HCT116 (cell line): ENCODE measurements at regions not wholly inside any gene's neighbourhood (a gene's known extent, or its start where the extent isn't known, plus 50 kb on each side); places are given as distances from the start of the nearest gene placed in this dataset.

Experiments used
- ATF3 ChIP-seq: IDR thresholded peaks from 2 replicates; pipeline ENCODE4 v1.6.1; 2012
- CEBPB ChIP-seq: IDR thresholded peaks from 2 replicates; pipeline ENCODE4 v1.6.1; 2012; ENCODE audit warnings: low read depth
- EZH2 ChIP-seq: fragments of 200-600 bp; sonication (generic); IDR thresholded peaks from 2 replicates; pipeline ENCODE4 v1.6.1; 2017; ENCODE audit warnings: antibody characterized with exemption, mixed run types
- EZH2phosphoT487 ChIP-seq: fragments of 200-600 bp; IDR thresholded peaks from 2 replicates; pipeline ENCODE4 v1.6.1; 2018; ENCODE audit warnings: antibody characterized with exemption, borderline replicate concordance
- FOSL1 ChIP-seq: IDR thresholded peaks from 2 replicates; pipeline ENCODE4 v1.6.1; 2012; ENCODE audit warnings: low read depth
- POLR2A ChIP-seq: IDR thresholded peaks from 2 replicates; pipeline ENCODE4 v1.7.0; 2011; ENCODE audit warnings: borderline replicate concordance; ENCODE audit not compliant: insufficient read depth, insufficient read length; ENCODE audit errors: extremely low read depth
- POLR2AphosphoS5 ChIP-seq: IDR thresholded peaks from 2 replicates; pipeline ENCODE4 v1.6.1; 2011; ENCODE audit warnings: mild to moderate bottlenecking, low read depth, low read length, moderate library complexity
- RAD21 ChIP-seq: IDR thresholded peaks from 2 replicates; pipeline ENCODE4 v1.6.1; 2012; ENCODE audit warnings: low read depth, mild to moderate bottlenecking
- SIN3A ChIP-seq: IDR thresholded peaks from 2 replicates; pipeline ENCODE4 v1.6.1; 2012; ENCODE audit warnings: low read depth
- ZFX ChIP-seq: fragments of 450-650 bp; IDR thresholded peaks from 2 replicates; pipeline ENCODE4 v1.6.1; 2017
- ZNF274 ChIP-seq: fragments of 200-500 bp; sonication (Bioruptor generic); IDR thresholded peaks from 2 replicates; pipeline ENCODE4 v1.6.1; 2014; ENCODE audit warnings: mild to moderate bottlenecking, low read depth, low read length, inconsistent platforms
- TF ChIP-seq, protein P1 (sequence below), 3 experiments: fragments of 200-600 bp in 1 of 3; sonication (generic) in 1 of 3; IDR thresholded peaks in 2 of 3; conservative IDR thresholded peaks in 1 of 3; 2 replicates each; pipeline ENCODE4 v1.5.1; 2012 to 2017; ENCODE audit warnings: low read depth in 2 of 3, low read length in 2 of 3, antibody characterized with exemption in 1 of 3, borderline replicate concordance in 1 of 3, control low read depth in 1 of 3, mild to moderate bottlenecking in 1 of 3, mixed read lengths in 1 of 3, mixed run types in 1 of 3, moderate library complexity in 1 of 3; ENCODE audit not compliant: insufficient read depth in 1 of 3
- TF ChIP-seq, protein P2 (sequence below): IDR thresholded peaks from 2 replicates; pipeline ENCODE4 v1.6.1; 2012; ENCODE audit warnings: low read depth

GRCh38 chr12:83939718-83940117 is 972.9 kb downstream of the SLC6A15 start:
- TF ChIP-seq EZH2phosphoT487 (no peak), ZNF274 (no peak), EZH2 (no peak), CEBPB (no peak), ATF3 (no peak), RAD21 (no peak), POLR2AphosphoS5 (no peak), ZFX (no peak), SIN3A (no peak), FOSL1 (no peak), POLR2A (no peak)
- TF ChIP-seq, protein P1, sequence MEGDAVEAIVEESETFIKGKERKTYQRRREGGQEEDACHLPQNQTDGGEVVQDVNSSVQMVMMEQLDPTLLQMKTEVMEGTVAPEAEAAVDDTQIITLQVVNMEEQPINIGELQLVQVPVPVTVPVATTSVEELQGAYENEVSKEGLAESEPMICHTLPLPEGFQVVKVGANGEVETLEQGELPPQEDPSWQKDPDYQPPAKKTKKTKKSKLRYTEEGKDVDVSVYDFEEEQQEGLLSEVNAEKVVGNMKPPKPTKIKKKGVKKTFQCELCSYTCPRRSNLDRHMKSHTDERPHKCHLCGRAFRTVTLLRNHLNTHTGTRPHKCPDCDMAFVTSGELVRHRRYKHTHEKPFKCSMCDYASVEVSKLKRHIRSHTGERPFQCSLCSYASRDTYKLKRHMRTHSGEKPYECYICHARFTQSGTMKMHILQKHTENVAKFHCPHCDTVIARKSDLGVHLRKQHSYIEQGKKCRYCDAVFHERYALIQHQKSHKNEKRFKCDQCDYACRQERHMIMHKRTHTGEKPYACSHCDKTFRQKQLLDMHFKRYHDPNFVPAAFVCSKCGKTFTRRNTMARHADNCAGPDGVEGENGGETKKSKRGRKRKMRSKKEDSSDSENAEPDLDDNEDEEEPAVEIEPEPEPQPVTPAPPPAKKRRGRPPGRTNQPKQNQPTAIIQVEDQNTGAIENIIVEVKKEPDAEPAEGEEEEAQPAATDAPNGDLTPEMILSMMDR (IDR thresholded peaks at IDR 0.05 in 2 of 3, conservative IDR thresholded peaks at IDR 0.05 in 1 of 3; ENCODE audit: borderline replicate concordance in 1 of 3, insufficient read depth in 1 of 3, low read depth in 2 of 3, low read length in 2 of 3): no peak
- TF ChIP-seq, protein P2, sequence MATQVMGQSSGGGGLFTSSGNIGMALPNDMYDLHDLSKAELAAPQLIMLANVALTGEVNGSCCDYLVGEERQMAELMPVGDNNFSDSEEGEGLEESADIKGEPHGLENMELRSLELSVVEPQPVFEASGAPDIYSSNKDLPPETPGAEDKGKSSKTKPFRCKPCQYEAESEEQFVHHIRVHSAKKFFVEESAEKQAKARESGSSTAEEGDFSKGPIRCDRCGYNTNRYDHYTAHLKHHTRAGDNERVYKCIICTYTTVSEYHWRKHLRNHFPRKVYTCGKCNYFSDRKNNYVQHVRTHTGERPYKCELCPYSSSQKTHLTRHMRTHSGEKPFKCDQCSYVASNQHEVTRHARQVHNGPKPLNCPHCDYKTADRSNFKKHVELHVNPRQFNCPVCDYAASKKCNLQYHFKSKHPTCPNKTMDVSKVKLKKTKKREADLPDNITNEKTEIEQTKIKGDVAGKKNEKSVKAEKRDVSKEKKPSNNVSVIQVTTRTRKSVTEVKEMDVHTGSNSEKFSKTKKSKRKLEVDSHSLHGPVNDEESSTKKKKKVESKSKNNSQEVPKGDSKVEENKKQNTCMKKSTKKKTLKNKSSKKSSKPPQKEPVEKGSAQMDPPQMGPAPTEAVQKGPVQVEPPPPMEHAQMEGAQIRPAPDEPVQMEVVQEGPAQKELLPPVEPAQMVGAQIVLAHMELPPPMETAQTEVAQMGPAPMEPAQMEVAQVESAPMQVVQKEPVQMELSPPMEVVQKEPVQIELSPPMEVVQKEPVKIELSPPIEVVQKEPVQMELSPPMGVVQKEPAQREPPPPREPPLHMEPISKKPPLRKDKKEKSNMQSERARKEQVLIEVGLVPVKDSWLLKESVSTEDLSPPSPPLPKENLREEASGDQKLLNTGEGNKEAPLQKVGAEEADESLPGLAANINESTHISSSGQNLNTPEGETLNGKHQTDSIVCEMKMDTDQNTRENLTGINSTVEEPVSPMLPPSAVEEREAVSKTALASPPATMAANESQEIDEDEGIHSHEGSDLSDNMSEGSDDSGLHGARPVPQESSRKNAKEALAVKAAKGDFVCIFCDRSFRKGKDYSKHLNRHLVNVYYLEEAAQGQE: no peak
